OCI-LY1 (cell line): ENCODE measurements at regions not wholly inside any gene's neighbourhood (a gene's known extent, or its start where the extent isn't known, plus 50 kb on each side); places are given as distances from the start of the nearest gene placed in this dataset.
"Not testable (repeated sequence)": the region's sequence is repeated elsewhere in the genome, so short reads cannot be mapped to it uniquely, and the experiment has no call there.

ENCODE experiments used
- H2AFZ ChIP-seq: fragments of 200-600 bp; sonication (generic), shearing (Covaris generic); 2 replicates; pipeline ENCODE4 v1.6.0; 2014; ENCODE audit warnings: antibody characterized with exemption, mild to moderate bottlenecking, low read length
- H3F3A ChIP-seq: fragments of 200-600 bp; sonication (generic), shearing (Covaris generic); 2 replicates; pipeline ENCODE4 v1.6.0; 2014; ENCODE audit warnings: mild to moderate bottlenecking, antibody characterized with exemption, low read length, moderate library complexity; ENCODE audit not compliant: insufficient read depth
- H3K27ac ChIP-seq: fragments of 200-600 bp; sonication (generic); 2 replicates; pipeline ENCODE4 v1.5.1; 2014; ENCODE audit warnings: low read length, mixed run types, mild to moderate bottlenecking, low read depth; ENCODE audit not compliant: poor library complexity, severe bottlenecking
- H3K27me3 ChIP-seq: fragments of 200-600 bp; sonication (generic); 2 replicates; pipeline ENCODE4 v1.6.0; 2014; ENCODE audit warnings: antibody characterized with exemption, mild to moderate bottlenecking, low read length, moderate library complexity; ENCODE audit not compliant: insufficient read depth
- H3K36me3 ChIP-seq: fragments of 200-600 bp; sonication (generic); 2 replicates; pipeline ENCODE4 v1.6.1; 2014; ENCODE audit warnings: mild to moderate bottlenecking, antibody characterized with exemption, low read length, moderate library complexity, mixed read lengths; ENCODE audit not compliant: insufficient read depth
- H3K4me1 ChIP-seq: fragments of 200-600 bp; sonication (generic); 2 replicates; pipeline ENCODE4 v1.5.1; 2014; ENCODE audit warnings: mild to moderate bottlenecking, low read length, moderate library complexity; ENCODE audit not compliant: insufficient read depth, severe bottlenecking
- H3K4me2 ChIP-seq: fragments of 200-600 bp; sonication (generic), shearing (Covaris generic); 2 replicates; pipeline ENCODE4 v1.6.1; 2014; ENCODE audit warnings: low read length
- H3K4me3 ChIP-seq: fragments of 200-600 bp; sonication (generic); 2 replicates; pipeline ENCODE4 v1.5.1; 2014; ENCODE audit warnings: low read length, low read depth, mild to moderate bottlenecking, mixed read lengths; ENCODE audit not compliant: poor library complexity, severe bottlenecking
- H3K79me2 ChIP-seq: fragments of 200-600 bp; shearing (Covaris generic); 2 replicates; pipeline ENCODE4 v1.6.1; 2016; ENCODE audit warnings: mixed run types, low read length, mixed read lengths; ENCODE audit not compliant: insufficient read depth
- H3K9ac ChIP-seq: fragments of 200-600 bp; sonication (generic), shearing (Covaris generic); 2 replicates; pipeline ENCODE4 v1.6.1; 2014; ENCODE audit warnings: mild to moderate bottlenecking, low read length, mixed read lengths
- H3K9me2 ChIP-seq: fragments of 200-600 bp; sonication (generic), shearing (Covaris generic); 2 replicates; pipeline ENCODE4 v1.6.1; 2014; ENCODE audit warnings: low read depth, mild to moderate bottlenecking, low read length, mixed read lengths
- H3K9me3 ChIP-seq: fragments of 200-600 bp; shearing (Covaris generic); 2 replicates; pipeline ENCODE4 v1.6.1; 2014; ENCODE audit warnings: low read length, mixed read lengths
- H4K20me1 ChIP-seq: fragments of 200-600 bp; sonication (generic), shearing (Covaris generic); 2 replicates; pipeline ENCODE4 v1.6.0; 2016; ENCODE audit warnings: mild to moderate bottlenecking, low read length; ENCODE audit not compliant: insufficient read depth
- EZH2 ChIP-seq: fragments of 200-600 bp; sonication (generic), shearing (Covaris generic); IDR thresholded peaks from 2 replicates; pipeline ENCODE4 v1.8.0; 2017; ENCODE audit warnings: borderline replicate concordance, mixed run types, mild to moderate bottlenecking, antibody characterized with exemption, low read length, moderate library complexity, mixed read lengths
- TF ChIP-seq, protein P1 (sequence below): fragments of 200-600 bp; sonication (generic), shearing (Covaris generic); IDR thresholded peaks from 2 replicates; pipeline ENCODE4 v1.5.1; 2017; ENCODE audit warnings: mild to moderate bottlenecking, antibody characterized with exemption, low read length, moderate library complexity, mixed read lengths

DNA sequence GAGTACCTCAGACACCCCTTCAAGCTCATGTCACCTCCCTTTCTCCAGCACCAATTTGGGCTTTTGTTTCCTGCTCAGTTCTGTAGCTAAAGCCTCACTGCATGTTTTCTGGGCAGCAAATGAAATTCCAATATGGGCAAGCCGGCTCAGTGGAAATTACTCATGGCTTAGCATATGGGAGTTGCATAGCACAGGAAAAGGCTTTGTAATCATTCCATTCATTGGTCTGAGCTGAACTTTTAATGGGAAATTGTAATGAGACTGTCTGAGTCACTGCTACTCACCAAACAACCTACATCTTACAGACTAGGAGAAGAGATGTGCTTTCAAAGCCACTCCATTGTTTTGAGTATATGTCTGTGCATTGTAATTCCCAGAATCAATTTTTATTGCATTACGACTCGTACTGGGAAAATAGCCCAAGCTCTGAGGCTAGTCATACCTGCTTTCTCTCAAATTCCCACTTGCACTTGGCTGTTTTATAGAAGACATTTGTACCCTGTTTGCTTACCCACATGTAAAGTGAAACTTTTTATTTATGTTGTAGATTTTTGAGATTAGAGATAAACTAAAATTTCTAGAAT lies 139.5 kb upstream of the LRATD1 start:
- Histone ChIP-seq H3K4me1 (no peaks in the 10 kb centered on the region), H3K27ac (no peak overlapping the region), H3K4me2 (no peak overlapping the region), H4K20me1 (no peaks in the 10 kb centered on the region), H3K36me3 (no peaks in the 10 kb centered on the region), H3K9me3 (no peaks in the 10 kb centered on the region; the same call in 1 of the 2 replicates), H2AFZ (no peak overlapping the region), H3K4me3 (no peak overlapping the region), H3K27me3 (no peaks in the 10 kb centered on the region), H3K79me2 (no peaks in the 10 kb centered on the region), H3K9ac (no peak overlapping the region), H3F3A (no peaks in the 10 kb centered on the region), H3K9me2 (no peaks in the 10 kb centered on the region; the same call in 1 of the 2 replicates)
- TF ChIP-seq EZH2: no peak
- TF ChIP-seq, protein P1, sequence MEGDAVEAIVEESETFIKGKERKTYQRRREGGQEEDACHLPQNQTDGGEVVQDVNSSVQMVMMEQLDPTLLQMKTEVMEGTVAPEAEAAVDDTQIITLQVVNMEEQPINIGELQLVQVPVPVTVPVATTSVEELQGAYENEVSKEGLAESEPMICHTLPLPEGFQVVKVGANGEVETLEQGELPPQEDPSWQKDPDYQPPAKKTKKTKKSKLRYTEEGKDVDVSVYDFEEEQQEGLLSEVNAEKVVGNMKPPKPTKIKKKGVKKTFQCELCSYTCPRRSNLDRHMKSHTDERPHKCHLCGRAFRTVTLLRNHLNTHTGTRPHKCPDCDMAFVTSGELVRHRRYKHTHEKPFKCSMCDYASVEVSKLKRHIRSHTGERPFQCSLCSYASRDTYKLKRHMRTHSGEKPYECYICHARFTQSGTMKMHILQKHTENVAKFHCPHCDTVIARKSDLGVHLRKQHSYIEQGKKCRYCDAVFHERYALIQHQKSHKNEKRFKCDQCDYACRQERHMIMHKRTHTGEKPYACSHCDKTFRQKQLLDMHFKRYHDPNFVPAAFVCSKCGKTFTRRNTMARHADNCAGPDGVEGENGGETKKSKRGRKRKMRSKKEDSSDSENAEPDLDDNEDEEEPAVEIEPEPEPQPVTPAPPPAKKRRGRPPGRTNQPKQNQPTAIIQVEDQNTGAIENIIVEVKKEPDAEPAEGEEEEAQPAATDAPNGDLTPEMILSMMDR: no peak

DNA sequence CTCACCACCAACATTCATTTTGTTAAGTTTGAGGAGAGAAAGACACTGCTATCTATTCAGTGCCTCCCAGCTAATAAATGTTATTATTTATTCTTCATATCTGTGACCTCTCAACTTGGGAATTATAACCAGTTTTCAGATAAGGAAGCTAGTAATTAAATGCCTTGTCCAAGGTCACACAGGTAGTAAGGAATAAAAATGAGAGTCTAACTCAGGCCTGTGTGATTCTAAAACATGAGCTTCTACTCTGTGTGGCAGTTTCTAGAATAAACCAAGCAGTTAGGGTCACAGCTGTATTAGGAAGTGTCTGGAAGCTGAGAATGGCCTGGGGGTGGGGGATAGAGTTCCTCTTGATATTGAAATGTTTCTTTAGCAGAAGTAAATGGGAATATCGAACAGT lies 137.8 kb upstream of the LRATD1 start:
- Histone ChIP-seq H3K4me3 (no peak overlapping the region), H4K20me1 (no peaks in the 10 kb centered on the region), H3K9ac (no peak overlapping the region), H3F3A (no peaks in the 10 kb centered on the region), H3K9me2 (no peaks in the 10 kb centered on the region; the same call in 1 of the 2 replicates), H3K27ac (no peak overlapping the region), H3K36me3 (no peaks in the 10 kb centered on the region), H3K9me3 (no peaks in the 10 kb centered on the region; the same call in 1 of the 2 replicates), H3K79me2 (no peaks in the 10 kb centered on the region), H3K27me3 (no peaks in the 10 kb centered on the region), H3K4me1 (no peaks in the 10 kb centered on the region), H3K4me2 (no peak overlapping the region), H2AFZ (no peak overlapping the region)
- TF ChIP-seq EZH2: no peak
- TF ChIP-seq, protein P1: no peak

DNA sequence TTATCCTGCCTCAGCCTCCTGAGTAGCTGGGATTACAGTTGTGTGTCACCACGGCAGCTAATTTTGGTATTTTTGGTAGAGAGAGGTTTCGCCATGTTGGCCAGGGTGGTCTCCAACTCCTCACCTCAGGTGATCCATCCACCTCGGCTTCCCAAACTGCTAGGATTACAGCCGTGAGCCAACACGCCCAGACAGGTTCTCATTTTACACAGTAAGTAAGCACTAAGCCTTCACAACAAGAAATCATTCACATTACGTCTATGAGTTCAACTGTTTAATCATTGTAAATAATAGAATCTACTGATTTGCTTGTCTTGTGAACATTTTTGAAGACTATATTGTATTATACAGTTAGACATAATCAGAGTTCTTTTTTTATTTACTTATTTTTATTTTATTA lies 131.5 kb upstream of the LRATD1 start:
- TF ChIP-seq EZH2: no peak
- TF ChIP-seq, protein P1: no peak
- Histone ChIP-seq H3K4me2 (no peak overlapping the region), H3K27ac (no peak overlapping the region)

DNA sequence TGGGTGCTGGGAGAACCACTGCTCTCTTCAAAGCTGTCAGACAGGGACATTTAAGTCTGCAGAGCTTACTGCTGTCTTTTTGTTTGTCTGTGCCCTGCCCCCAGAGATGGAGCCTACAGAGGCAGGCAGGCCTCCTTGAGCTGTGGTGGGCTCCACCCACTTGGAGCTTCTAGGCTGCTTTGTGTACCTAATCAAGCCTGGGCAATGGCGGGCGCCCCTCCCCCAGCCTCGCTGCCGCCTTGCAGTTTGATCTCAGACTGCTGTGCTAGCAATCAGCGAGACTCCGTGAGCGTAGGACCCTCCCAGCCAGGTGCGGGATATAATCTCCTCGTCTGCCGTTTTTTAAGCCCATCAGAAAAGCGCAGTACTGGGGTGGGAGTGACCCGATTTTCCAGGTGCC lies 125.6 kb upstream of the LRATD1 start:
- H3K4me1 ChIP-seq, H3K36me3 ChIP-seq, H3K9me3 ChIP-seq: not testable (repeated sequence)

More for the DNA sequence above, 131.5 kb upstream of the LRATD1 start:
- H3K4me1 ChIP-seq: no peaks in the 10 kb centered on the region
- H3K79me2 ChIP-seq: no peaks in the 10 kb centered on the region
- H4K20me1 ChIP-seq: no peaks in the 10 kb centered on the region
- no peaks in the 10 kb centered on the region for H3K9me3 ChIP-seq
- H3K9ac ChIP-seq: no peak overlapping the region
- H3K4me3 ChIP-seq: no peak overlapping the region
- H3K27me3 ChIP-seq: no peaks in the 10 kb centered on the region
- H3K9me2 ChIP-seq: no peaks in the 10 kb centered on the region; the same call in 1 of the 2 replicates
- H2AFZ ChIP-seq: no peak overlapping the region
- no peaks in the 10 kb centered on the region for H3K36me3 ChIP-seq
- H3F3A ChIP-seq: no peaks in the 10 kb centered on the region

More for the DNA sequence above, 125.6 kb upstream of the LRATD1 start:
- H3K9me2 ChIP-seq, H3K9ac ChIP-seq, H3K79me2 ChIP-seq, H4K20me1 ChIP-seq, H3K4me3 ChIP-seq, H3K27me3 ChIP-seq, H3K4me2 ChIP-seq, H3K27ac ChIP-seq, H3F3A ChIP-seq, H2AFZ ChIP-seq: not testable (repeated sequence)
